Fibroblast of mammary gland (primary cell): ENCODE measurements at regions not wholly inside any gene's neighbourhood (a gene's known extent, or its start where the extent isn't known, plus 50 kb on each side); places are given as distances from the start of the nearest gene placed in this dataset.
A peak's percentile ranks its signal among the peaks of the same experiment; 100 is the strongest.

ENCODE experiments used
- DNase-seq: peaks from one replicate; pipeline ENCODE4 v3.0.0-alpha.2; 2010; ENCODE audit warnings: low read depth
- H3K4me3 ChIP-seq: 2 replicates; pipeline ENCODE4 v1.5.1; 2011; ENCODE audit warnings: low read depth, mild to moderate bottlenecking, low read length, moderate library complexity; ENCODE audit not compliant: control insufficient read depth
- CTCF ChIP-seq: conservative IDR thresholded peaks from 2 replicates; pipeline ENCODE4 v1.5.1; 2011; ENCODE audit warnings: low read depth, low read length, inconsistent platforms; ENCODE audit not compliant: control insufficient read depth, insufficient read depth

GRCh38 chr9:25427898-25428297 is 250.3 kb downstream of the TUSC1 start:
- TF ChIP-seq CTCF: no peak
- no peak overlapping the region for H3K4me3 ChIP-seq
- no peak for DNase-seq

DNA sequence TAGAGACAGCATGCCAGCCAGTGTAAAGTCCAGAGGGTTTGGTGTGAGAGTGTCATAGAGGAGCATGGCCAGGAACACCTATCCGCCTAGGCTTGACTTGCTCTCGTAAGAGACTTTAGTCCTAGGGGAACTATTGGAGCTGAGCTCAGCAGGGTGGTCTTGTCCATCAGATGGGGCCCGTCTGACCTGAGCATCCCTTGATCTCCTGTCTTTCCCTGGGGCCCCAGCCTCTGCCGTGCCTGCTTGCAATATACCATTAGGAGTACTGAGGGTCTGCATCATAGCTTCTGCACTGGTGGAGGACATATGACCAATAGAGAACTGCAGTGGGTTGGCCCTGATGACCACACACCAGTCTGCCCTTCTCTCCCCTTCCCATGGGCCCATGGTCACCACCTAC is 251.0 kb downstream of the TUSC1 start:
- no peak for DNase-seq
- no peak for TF ChIP-seq CTCF
- H3K4me3 ChIP-seq: no peak overlapping the region

- H3K4me3 ChIP-seq: no peak overlapping the region
- TF ChIP-seq CTCF: no peak
These were observed 256.7 kb downstream of the TUSC1 start for GRCh38 chr9:25421560-25421959.

DNA sequence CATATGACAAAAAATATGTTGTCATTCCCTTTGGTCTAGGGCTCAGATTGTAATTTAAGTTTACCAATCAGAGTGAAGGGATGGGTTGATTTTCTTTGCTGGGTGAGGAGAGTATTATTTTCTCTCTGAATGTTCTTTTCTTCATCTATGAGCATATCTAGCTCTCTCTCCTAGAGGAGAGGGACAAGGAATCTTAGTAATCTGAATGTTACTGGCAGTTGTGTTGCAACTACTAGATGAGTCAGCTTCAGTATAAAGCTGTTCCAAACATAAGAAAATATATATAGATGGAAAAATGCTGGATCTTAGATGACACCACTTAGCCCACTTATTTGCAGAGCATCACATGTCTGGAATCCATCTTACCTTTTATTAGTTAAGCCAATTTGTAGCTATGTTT is 259.3 kb downstream of the TUSC1 start:
- DNase-seq: peak; percentile 12
- no peak for TF ChIP-seq CTCF
- no peak overlapping the region for H3K4me3 ChIP-seq

More at GRCh38 chr9:25421560-25421959, 256.7 kb downstream of the TUSC1 start:
- DNase-seq: no peak

DNA sequence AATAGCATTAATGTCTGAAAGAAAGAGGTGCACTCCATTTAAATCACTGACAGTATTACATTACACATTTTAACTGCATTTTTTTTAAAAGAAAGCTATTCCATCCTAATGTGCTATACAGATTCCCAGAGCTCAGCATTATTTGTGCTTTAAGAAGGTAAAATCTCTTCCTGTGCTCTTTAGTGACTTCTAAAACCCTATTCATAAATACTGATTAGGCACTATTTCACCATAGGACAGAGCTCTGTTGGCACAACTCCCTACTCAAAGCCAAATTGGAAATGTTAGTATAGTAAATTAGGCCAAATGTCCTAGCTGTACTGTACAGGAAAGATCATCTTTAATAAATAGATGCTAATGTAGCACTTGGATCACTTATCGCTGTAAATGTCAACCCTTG is 262.5 kb downstream of the TUSC1 start:
- H3K4me3 ChIP-seq: no peak overlapping the region
- no peak for DNase-seq
- TF ChIP-seq CTCF: no peak

- no peak for TF ChIP-seq CTCF
- no peak overlapping the region for H3K4me3 ChIP-seq
- no peak for DNase-seq
These were observed 265.6 kb downstream of the TUSC1 start for GRCh38 chr9:25412646-25413045.

- no peak for TF ChIP-seq CTCF
- DNase-seq: no peak
- H3K4me3 ChIP-seq: no peak overlapping the region
These were observed 280.5 kb downstream of the TUSC1 start for GRCh38 chr9:25397746-25398145.
